K562 (cell line): ENCODE measurements at regions not wholly inside any gene's neighbourhood (a gene's known extent, or its start where the extent isn't known, plus 50 kb on each side); places are given as distances from the start of the nearest gene placed in this dataset.
A peak's percentile ranks its signal among the peaks of the same experiment; 100 is the strongest.

Experiments
- ATAC-seq: fragments of 200-7000 bp; cut with Tn5 transposase; 3 replicates; pipeline ENCODE4 v1.9.1; 2020; ENCODE audit warnings: moderate library complexity
- BruUV-seq: library from RNA; stranded (reverse); fragments of 400-500 nt; replicated peaks from 2 replicates; lab custom pipeline; 2021; lab: Mats Ljungman, UMichigan
- CTCF ChIA-PET: fragments of 300-600 bp; formaldehyde crosslinking; extraction: SDS; loops from one replicate; lab custom pipeline; 2021; ENCODE audit warnings: low intra/inter-chr PET ratio; lab: Yijun Ruan, JAX
- POLR2A ChIA-PET: fragments of 300-600, 350-650 bp; sonication (Branson Sonifier 250); formaldehyde crosslinking; extraction: SDS; loops from one replicate; lab custom pipeline; 2021; ENCODE audit warnings: antibody characterized with exemption, inconsistent platforms; lab: Yijun Ruan, JAX
- DNase-seq, 4 experiments: peaks; one replicate each; pipeline versions ENCODE4 v3.0.0 to v3.0.0-alpha.2; 2011 to 2018; ENCODE audit warnings: low spot score in 3 of 4, mixed read lengths in 3 of 4; ENCODE audit errors: extremely low read depth in 1 of 4
- FAIRE-seq: peaks from 2 replicates; lab custom pipeline; 2011; peaks lifted over from hg19 to GRCh38; lab: Jason Lieb, UNC
- H2AFZ ChIP-seq: 2 replicates; pipeline ENCODE4 v1.6.0; 2011; ENCODE audit warnings: low read depth, low read length, control low read depth, inconsistent platforms
- H3K27ac ChIP-seq: fragments of 200-600 bp; 3 replicates; pipeline ENCODE4 v1.8.0; 2011; ENCODE audit warnings: low read depth, mild to moderate bottlenecking, control low read depth, inconsistent platforms, low read length, moderate library complexity, mixed read lengths; ENCODE audit errors: extremely low read depth
- H3K27me3 ChIP-seq, 2 experiments: fragments of 300-600 bp in 1 of 2; 2 replicates in 1 of 2; 3 replicates in 1 of 2; pipeline versions ENCODE4 v1.6.0 to v1.8.0; 2011; ENCODE audit warnings: inconsistent platforms in 2 of 2, low read length in 2 of 2, mild to moderate bottlenecking in 1 of 2, mixed read lengths in 1 of 2, moderate library complexity in 1 of 2; ENCODE audit not compliant: control insufficient read depth in 2 of 2, insufficient read depth in 2 of 2
- H3K36me3 ChIP-seq: fragments of 300-600 bp; 3 replicates; pipeline ENCODE4 v1.8.0; 2011; ENCODE audit warnings: mild to moderate bottlenecking, low read length, inconsistent platforms; ENCODE audit not compliant: control insufficient read depth, insufficient read depth
- H3K4me1 ChIP-seq, 2 experiments: fragments of 200-600 bp in 1 of 2; replicated peaks in 1 of 2; 2 replicates in 1 of 2; 3 replicates in 1 of 2; pipeline versions ENCODE4 v1.5.1 to v1.8.0; 2011; ENCODE audit warnings: inconsistent platforms in 2 of 2, low read length in 2 of 2, mild to moderate bottlenecking in 1 of 2, mixed read lengths in 1 of 2, moderate library complexity in 1 of 2; ENCODE audit not compliant: control insufficient read depth in 2 of 2, insufficient read depth in 2 of 2
- H3K4me2 ChIP-seq: 2 replicates; pipeline ENCODE4 v1.6.1; 2011; ENCODE audit warnings: low read length, control low read depth, inconsistent platforms, mixed read lengths; ENCODE audit not compliant: insufficient read depth
- H3K4me3 ChIP-seq: fragments of 200-600 bp; sonication (generic), shearing (Covaris generic); 2 replicates; pipeline ENCODE4 v1.5.1; 2016; ENCODE audit warnings: control low read depth, inconsistent platforms
- H3K79me2 ChIP-seq: fragments of 200-600 bp; 3 replicates; pipeline ENCODE4 v1.8.0; 2011; ENCODE audit warnings: low read length, inconsistent platforms; ENCODE audit not compliant: control insufficient read depth, insufficient read depth
- H3K9ac ChIP-seq, 2 experiments: 2 replicates each; pipeline versions ENCODE4 v1.6.0 to v1.6.1; 2011; ENCODE audit warnings: low read depth in 2 of 2, low read length in 2 of 2, control low read depth in 1 of 2, inconsistent platforms in 1 of 2, mild to moderate bottlenecking in 1 of 2, mixed read lengths in 1 of 2; ENCODE audit not compliant: insufficient read depth in 1 of 2
- H3K9me1 ChIP-seq: one replicate; pipeline ENCODE4 v1.6.0; 2011; ENCODE audit warnings: inconsistent platforms, mild to moderate bottlenecking, low read length, moderate library complexity; ENCODE audit not compliant: control insufficient read depth, insufficient read depth
- H3K9me3 ChIP-seq: replicated peaks from 2 replicates; pipeline ENCODE4 v1.5.1; 2011; ENCODE audit warnings: low read depth, low read length, inconsistent platforms; ENCODE audit not compliant: control insufficient read depth, insufficient read depth
- H4K20me1 ChIP-seq: replicated peaks from 2 replicates; pipeline ENCODE4 v1.6.1; 2011; ENCODE audit warnings: low read length, inconsistent platforms, mixed read lengths; ENCODE audit not compliant: control insufficient read depth, insufficient read depth
- BRD4 ChIP-seq: fragments of 200-600 bp; sonication (generic); IDR thresholded peaks from 2 replicates; pipeline ENCODE4 v1.6.1; 2017; ENCODE audit warnings: inconsistent platforms
- ELF2 ChIP-seq: fragments of 250-450 bp; sonication (Bioruptor Pico); IDR thresholded peaks from 2 replicates; pipeline ENCODE4 v1.5.0; 2021; ENCODE audit warnings: mild to moderate bottlenecking
- FOXM1 ChIP-seq, 2 experiments: fragments of 450-650 bp in 1 of 2; sonication (generic) in 1 of 2; formaldehyde crosslinking in 1 of 2; IDR thresholded peaks; 2 replicates each; pipeline versions ENCODE4 v1.6.1 to v1.9.0; 2017 to 2022; ENCODE audit warnings: low read depth in 2 of 2, mild to moderate bottlenecking in 2 of 2, missing genetic modification reagents in 1 of 2, moderate library complexity in 1 of 2
- GABPB1 ChIP-seq: sonication (generic); formaldehyde crosslinking; IDR thresholded peaks from 2 replicates; pipeline ENCODE4 v1.8.0; 2022; ENCODE audit warnings: mild to moderate bottlenecking, missing genetic modification reagents
- JUND ChIP-seq, 2 experiments: IDR thresholded peaks; 2 replicates in 1 of 2; 3 replicates in 1 of 2; pipeline ENCODE4 v1.6.1; 2011; ENCODE audit warnings: borderline replicate concordance in 2 of 2, low read depth in 2 of 2, low read length in 2 of 2, improper control_type of control experiment in 1 of 2, missing biosample characterization in 1 of 2, missing genetic modification characterization in 1 of 2, missing genetic modification reagents in 1 of 2
- MAFF ChIP-seq: IDR thresholded peaks from 2 replicates; pipeline ENCODE4 v1.6.1; 2012; ENCODE audit warnings: low read length, improper control_type of control experiment
- POLR2G ChIP-seq: fragments of 200-400 bp; formaldehyde crosslinking; IDR thresholded peaks from 2 replicates; pipeline ENCODE4 v1.6.1; 2017; ENCODE audit warnings: low read depth, mild to moderate bottlenecking, antibody characterized with exemption, low read length, moderate library complexity
- POLR2H ChIP-seq: IDR thresholded peaks from 2 replicates; pipeline ENCODE4 v1.6.1; 2016; ENCODE audit warnings: missing genetic modification characterization, low read depth, mild to moderate bottlenecking, control low read depth, missing compliant biosample characterization, moderate library complexity
- PTRF ChIP-seq: fragments of 450-650 bp; IDR thresholded peaks from 2 replicates; pipeline ENCODE4 v1.6.1; 2016; ENCODE audit warnings: mild to moderate bottlenecking, missing genetic modification characterization, missing compliant biosample characterization
- RBM17 ChIP-seq: fragments of 200-400 bp; formaldehyde crosslinking; IDR thresholded peaks from 2 replicates; pipeline ENCODE4 v1.6.1; 2017; ENCODE audit warnings: low read depth, mild to moderate bottlenecking, low read length, borderline replicate concordance
- WGBS: fragments of 100-300 bp; shearing (Covaris generic); methylation state at CpG from one replicate; pipeline ENCODE4 v1.1.6; 2016; ENCODE audit warnings: low coverage, mixed read lengths; ENCODE audit not compliant: insufficient coverage; ENCODE audit errors: missing lambda C conversion rate; 5-methylcytosine and 5-hydroxymethylcytosine counted together
- in situ Hi-C: fragments of 300-500 bp; cut with MboI; formaldehyde crosslinking; loops from 4 replicates; pipeline ENCODE4 v1.15.0; 2018; ENCODE audit warnings: inconsistent platforms, mixed read lengths
- intact Hi-C: fragments of 100-400 bp; cut with micrococcal nuclease; formaldehyde crosslinking; loops from 2 replicates; pipeline ENCODE4 v1.14.2; 2022
- TF ChIP-seq, protein P1 (sequence below): fragments of 200-800 bp; sonication (Bioruptor generic); IDR thresholded peaks from 2 replicates; pipeline ENCODE4 v1.6.1; 2016; ENCODE audit warnings: missing genetic modification characterization, missing compliant biosample characterization

DNA sequence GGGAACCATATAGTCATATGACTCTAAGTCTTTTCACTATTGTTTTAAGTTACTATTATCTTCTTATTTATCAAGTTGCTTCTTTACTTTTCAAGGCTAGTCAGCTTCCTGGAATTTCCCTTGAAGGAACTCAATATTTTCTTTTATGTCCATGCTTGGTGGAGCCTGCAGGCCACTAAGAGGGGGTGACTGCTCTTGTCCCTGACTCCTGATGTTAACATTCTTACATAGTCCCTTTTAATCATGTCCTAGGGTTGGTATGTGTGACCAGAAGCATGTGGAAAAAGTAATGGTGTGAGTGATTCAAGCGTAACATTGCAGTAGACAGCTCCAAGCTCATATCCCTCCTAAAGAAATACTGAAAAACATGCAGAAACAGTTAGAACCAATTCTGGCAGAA is 1536.2 kb upstream of the CDH9 start:
- Histone ChIP-seq H2AFZ (no peak overlapping the region), H3K27me3 (no peaks in the 10 kb centered on the region), H4K20me1 (no peaks in the 10 kb centered on the region), H3K9me3 (no peaks in the 10 kb centered on the region; the same call in 1 of the 2 replicates), H3K9ac (no peak overlapping the region), H3K4me1 (no peaks in the 10 kb centered on the region), H3K79me2 (no peaks in the 10 kb centered on the region), H3K4me2 (no peak overlapping the region), H3K4me3 (no peak overlapping the region), H3K36me3 (no peaks in the 10 kb centered on the region), H3K27ac (no peak overlapping the region), H3K9me1 (no peaks in the 10 kb centered on the region)
- ChIA-PET POLR2A (no interaction called here), CTCF (no interaction called here)
- TF ChIP-seq FOXM1 (IDR thresholded peaks at IDR 0.05; ENCODE audit: low read depth): no peak
- TF ChIP-seq FOXM1 (CRISPR knock-in tag; IDR thresholded peaks at IDR 0.05; ENCODE audit: low read depth): no peak
- no peak for TF ChIP-seq PTRF
- no peak for TF ChIP-seq GABPB1 (CRISPR knock-in tag)
- TF ChIP-seq POLR2H (tag): no peak
- TF ChIP-seq JUND (IDR thresholded peaks at IDR 0.05; ENCODE audit: borderline replicate concordance, low read depth, low read length): no peak
- TF ChIP-seq JUND (tag; IDR thresholded peaks at IDR 0.05; ENCODE audit: borderline replicate concordance, low read depth, low read length): no peak
- no TSS peak for BruUV-seq
- FAIRE-seq: no peak
- WGBS: 9% methylated on average over 1 of the region's 1 CpG
- DNase-seq: no peak
- ATAC-seq: no peak
- in situ Hi-C loops (no loop called here), intact Hi-C loops (no loop called here)

DNA sequence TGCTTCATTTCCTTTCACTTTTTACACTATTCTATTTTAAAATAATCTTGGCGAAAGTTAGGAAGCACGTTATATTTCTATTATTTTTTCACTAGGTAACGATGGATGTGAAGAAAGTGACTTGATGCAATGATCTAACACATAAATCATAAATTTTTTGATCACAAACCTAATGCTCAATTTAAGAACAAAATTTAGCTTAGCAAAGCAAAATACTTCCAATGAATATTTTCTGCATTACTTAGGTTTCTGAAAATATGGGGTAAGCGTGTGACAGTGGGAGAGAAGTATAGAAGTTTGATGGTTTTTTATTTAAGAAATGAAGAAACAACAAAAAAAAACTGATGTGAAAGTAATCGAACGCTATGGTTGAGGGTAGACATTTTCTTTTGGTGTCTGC is 1528.7 kb upstream of the CDH9 start:
- in situ Hi-C loops: no loop called here
- H2AFZ ChIP-seq: no peak overlapping the region
- no peaks in the 10 kb centered on the region for H3K4me1 ChIP-seq
- 0% methylated on average over 6 of the region's 6 CpGs for WGBS
- no peaks in the 10 kb centered on the region; the same call in none of the 2 replicates for H3K9me3 ChIP-seq
- H4K20me1 ChIP-seq: no peaks in the 10 kb centered on the region
- no peaks in the 10 kb centered on the region for H3K36me3 ChIP-seq
- no peaks in the 10 kb centered on the region for H3K9me1 ChIP-seq
- no peaks in the 10 kb centered on the region for H3K27me3 ChIP-seq
- H3K9ac ChIP-seq: no peak overlapping the region
- no TSS peak for BruUV-seq
- CTCF ChIA-PET: no interaction called here
- no peaks in the 10 kb centered on the region for H3K79me2 ChIP-seq
- no peak overlapping the region for H3K4me2 ChIP-seq
- intact Hi-C loops: no loop called here
- no peak overlapping the region for H3K27ac ChIP-seq
- FAIRE-seq: no peak
- DNase-seq: no peak
- H3K4me3 ChIP-seq: no peak overlapping the region
- ATAC-seq: no peak
- POLR2A ChIA-PET: no interaction called here
- TF ChIP-seq MAFF: 0 out of 2 replicates have a peak, but pooled peaks have one; percentile 12
- no peak for TF ChIP-seq ELF2 (CRISPR knock-in tag)
- TF ChIP-seq RBM17: no peak
- no peak for TF ChIP-seq POLR2G
- no peak for TF ChIP-seq BRD4
- TF ChIP-seq, protein P1, sequence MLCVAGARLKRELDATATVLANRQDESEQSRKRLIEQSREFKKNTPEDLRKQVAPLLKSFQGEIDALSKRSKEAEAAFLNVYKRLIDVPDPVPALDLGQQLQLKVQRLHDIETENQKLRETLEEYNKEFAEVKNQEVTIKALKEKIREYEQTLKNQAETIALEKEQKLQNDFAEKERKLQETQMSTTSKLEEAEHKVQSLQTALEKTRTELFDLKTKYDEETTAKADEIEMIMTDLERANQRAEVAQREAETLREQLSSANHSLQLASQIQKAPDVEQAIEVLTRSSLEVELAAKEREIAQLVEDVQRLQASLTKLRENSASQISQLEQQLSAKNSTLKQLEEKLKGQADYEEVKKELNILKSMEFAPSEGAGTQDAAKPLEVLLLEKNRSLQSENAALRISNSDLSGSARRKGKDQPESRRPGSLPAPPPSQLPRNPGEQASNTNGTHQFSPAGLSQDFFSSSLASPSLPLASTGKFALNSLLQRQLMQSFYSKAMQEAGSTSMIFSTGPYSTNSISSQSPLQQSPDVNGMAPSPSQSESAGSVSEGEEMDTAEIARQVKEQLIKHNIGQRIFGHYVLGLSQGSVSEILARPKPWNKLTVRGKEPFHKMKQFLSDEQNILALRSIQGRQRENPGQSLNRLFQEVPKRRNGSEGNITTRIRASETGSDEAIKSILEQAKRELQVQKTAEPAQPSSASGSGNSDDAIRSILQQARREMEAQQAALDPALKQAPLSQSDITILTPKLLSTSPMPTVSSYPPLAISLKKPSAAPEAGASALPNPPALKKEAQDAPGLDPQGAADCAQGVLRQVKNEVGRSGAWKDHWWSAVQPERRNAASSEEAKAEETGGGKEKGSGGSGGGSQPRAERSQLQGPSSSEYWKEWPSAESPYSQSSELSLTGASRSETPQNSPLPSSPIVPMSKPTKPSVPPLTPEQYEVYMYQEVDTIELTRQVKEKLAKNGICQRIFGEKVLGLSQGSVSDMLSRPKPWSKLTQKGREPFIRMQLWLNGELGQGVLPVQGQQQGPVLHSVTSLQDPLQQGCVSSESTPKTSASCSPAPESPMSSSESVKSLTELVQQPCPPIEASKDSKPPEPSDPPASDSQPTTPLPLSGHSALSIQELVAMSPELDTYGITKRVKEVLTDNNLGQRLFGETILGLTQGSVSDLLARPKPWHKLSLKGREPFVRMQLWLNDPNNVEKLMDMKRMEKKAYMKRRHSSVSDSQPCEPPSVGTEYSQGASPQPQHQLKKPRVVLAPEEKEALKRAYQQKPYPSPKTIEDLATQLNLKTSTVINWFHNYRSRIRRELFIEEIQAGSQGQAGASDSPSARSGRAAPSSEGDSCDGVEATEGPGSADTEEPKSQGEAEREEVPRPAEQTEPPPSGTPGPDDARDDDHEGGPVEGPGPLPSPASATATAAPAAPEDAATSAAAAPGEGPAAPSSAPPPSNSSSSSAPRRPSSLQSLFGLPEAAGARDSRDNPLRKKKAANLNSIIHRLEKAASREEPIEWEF: no peak
